GM18870 (cell line): ENCODE measurements at regions not wholly inside any gene's neighbourhood (a gene's known extent, or its start where the extent isn't known, plus 50 kb on each side); places are given as distances from the start of the nearest gene placed in this dataset.
"Not testable (repeated sequence)": the region's sequence is repeated elsewhere in the genome, so short reads cannot be mapped to it uniquely, and the experiment has no call there.

ENCODE experiments used
- ATAC-seq: cut with Tn5 transposase; IDR thresholded peaks from one replicate; pipeline ENCODE4 v1.9.1; 2021; ENCODE audit warnings: moderate library complexity; ENCODE audit not compliant: unreplicated experiment

DNA sequence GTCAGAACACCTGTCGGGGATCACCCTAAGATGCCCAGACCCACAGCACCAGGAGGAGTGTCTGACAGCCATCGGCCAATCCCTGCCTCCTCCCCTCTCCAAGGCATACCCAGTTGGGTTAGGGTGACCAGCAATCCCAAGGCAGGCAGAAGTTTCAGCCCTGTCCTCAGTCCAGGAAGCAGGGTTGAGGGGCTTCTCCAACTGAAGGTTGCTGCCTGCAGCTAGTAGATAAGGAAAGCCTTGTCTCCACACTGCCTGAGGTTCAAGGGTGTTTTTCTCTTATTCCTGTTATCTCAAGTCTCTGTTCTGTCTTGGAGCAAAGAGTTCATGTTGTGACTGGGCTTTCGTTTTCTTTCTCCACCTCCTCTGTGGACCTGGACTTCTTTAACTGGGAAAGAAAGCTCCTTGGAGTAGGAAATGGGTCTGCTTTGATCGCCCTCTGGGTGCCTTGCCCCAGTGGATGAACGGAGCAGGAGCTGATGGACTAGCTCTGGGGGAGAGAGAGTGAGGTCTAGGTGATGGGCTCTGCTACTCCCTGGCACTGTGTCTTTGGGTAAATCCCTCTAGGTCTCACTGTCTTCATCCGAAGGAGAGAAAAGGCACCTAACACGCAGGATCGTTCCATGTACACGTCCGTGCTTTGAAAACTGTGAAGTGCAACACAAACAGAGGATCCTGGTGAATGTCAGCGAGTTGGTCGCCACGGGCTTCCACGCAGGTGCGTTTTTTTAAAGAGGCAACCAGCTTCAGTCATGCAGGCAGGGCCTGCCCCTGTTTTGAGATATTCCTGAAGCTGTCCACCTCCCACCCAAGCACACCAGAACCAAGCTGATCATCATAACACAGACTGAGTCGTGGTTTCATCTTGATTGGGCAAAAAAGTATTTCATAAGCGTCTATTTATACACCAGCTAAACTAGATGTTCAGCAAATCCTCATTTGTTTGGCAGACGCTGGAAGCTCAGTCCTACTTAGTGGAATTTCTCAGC is 52.5 kb upstream of the FOXN3 start:
- ATAC-seq = no peak

DNA sequence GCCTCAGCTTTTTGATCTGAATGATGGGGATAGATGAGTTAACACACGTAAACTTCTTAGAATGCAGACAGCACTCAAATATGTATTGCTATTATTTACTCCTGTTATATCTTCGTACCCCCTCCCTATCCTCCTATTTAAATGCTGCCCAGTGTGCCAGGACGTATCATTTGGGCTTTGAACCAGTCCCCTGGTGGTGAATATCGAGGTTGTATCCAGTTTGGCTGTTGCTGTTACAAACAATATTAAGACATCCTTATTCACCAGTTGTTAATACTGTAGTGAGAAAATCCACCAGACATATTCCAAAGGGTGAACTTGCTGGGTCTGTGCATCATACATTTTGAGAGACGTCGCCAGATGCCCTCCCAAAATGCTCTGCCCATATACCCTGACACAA is 51.5 kb upstream of the FOXN3 start:
- ATAC-seq = no peak

DNA sequence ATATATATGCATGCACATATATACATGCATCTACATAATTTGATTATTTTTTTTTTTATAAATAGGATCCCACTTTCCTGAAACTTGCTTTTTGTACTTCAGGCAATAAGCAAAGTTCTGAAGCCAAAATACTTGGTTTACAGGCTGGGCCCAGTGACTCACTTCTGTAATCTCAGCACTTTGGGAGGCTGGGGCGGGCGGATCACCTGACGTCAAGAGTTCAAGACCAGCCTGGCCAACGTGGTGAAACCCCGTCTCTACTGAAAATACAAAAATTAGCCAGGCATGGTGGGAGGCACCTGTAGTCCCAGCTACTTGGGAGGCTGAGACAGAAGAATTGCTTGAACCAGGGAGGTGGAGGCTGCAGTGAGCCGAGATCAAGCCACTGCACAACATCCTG is 51.0 kb upstream of the FOXN3 start:
- not testable (repeated sequence) for ATAC-seq

DNA sequence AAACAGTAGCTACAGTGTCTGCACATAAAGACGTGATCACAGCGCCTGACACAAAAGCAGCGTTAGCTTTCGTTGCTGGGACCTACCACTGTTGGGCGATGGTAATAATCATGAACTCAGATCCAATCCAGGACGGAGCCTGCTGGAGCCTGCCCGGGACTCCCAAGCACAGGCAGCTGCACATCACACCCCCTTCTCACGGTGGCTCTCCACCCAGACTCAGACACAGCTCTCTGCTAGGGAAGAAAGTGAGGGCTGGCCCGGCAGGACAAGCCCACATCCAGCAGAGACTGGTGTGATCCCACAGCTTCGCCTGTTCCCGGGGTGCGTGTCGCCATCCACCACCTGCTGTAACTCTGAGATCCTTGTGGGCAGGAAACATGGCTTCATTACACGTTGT is 49.9 kb upstream of the FOXN3 start:
- no peak for ATAC-seq
